Neural progenitor cell (in vitro differentiated cells): ENCODE measurements at regions not wholly inside any gene's neighbourhood (a gene's known extent, or its start where the extent isn't known, plus 50 kb on each side); places are given as distances from the start of the nearest gene placed in this dataset.

Experiments
- DNase-seq: peaks from one replicate; pipeline ENCODE4 v3.0.0-alpha.2; 2016; ENCODE audit warnings: low spot score
- H2AFZ ChIP-seq: fragments of 200-600 bp; sonication (generic); replicated peaks from 2 replicates; pipeline ENCODE4 v1.6.1; 2016; ENCODE audit warnings: antibody characterized with exemption
- H3F3A ChIP-seq: fragments of 200-600 bp; sonication (generic); 2 replicates; pipeline ENCODE4 v1.6.1; 2016; ENCODE audit warnings: antibody characterized with exemption, low read depth
- H3K27ac ChIP-seq: fragments of 200-600 bp; sonication (generic); 2 replicates; pipeline ENCODE4 v1.5.1; 2016; ENCODE audit warnings: mild to moderate bottlenecking
- H3K27me3 ChIP-seq: fragments of 200-600 bp; sonication (generic); 2 replicates; pipeline ENCODE4 v1.6.1; 2016; ENCODE audit warnings: mild to moderate bottlenecking, moderate library complexity
- H3K36me3 ChIP-seq: fragments of 200-600 bp; sonication (generic); 2 replicates; pipeline ENCODE4 v1.5.1; 2016
- H3K4me1 ChIP-seq: fragments of 200-600 bp; sonication (generic); 2 replicates; pipeline ENCODE4 v1.6.1; 2016; ENCODE audit warnings: mixed run types
- H3K4me2 ChIP-seq: fragments of 200-600 bp; sonication (generic); 2 replicates; pipeline ENCODE4 v1.6.1; 2016
- H3K4me3 ChIP-seq: fragments of 200-600 bp; sonication (generic); 2 replicates; pipeline ENCODE4 v1.5.1; 2016
- H3K79me2 ChIP-seq: fragments of 200-600 bp; sonication (generic); 2 replicates; pipeline ENCODE4 v1.6.1; 2016; ENCODE audit warnings: low read depth
- H3K9ac ChIP-seq: fragments of 200-600 bp; sonication (generic); 2 replicates; pipeline ENCODE4 v1.6.1; 2016
- H3K9me3 ChIP-seq: fragments of 200-600 bp; sonication (generic); 2 replicates; pipeline ENCODE4 v1.5.1; 2016; ENCODE audit warnings: low read depth
- H4K20me1 ChIP-seq: fragments of 200-600 bp; sonication (generic); 2 replicates; pipeline ENCODE4 v1.6.1; 2016; ENCODE audit warnings: low read depth
- H3K27ac Mint-ChIP-seq: 3 replicates; pipeline ENCODE4 v1.8.0; 2021; ENCODE audit warnings: mixed read lengths
- H3K27me3 Mint-ChIP-seq: 2 replicates; pipeline ENCODE4 v1.8.0; 2022; ENCODE audit warnings: low read depth, mild to moderate bottlenecking, inconsistent platforms, moderate library complexity, mixed read lengths; ENCODE audit not compliant: insufficient read depth
- H3K36me3 Mint-ChIP-seq: 3 replicates; pipeline ENCODE4 v1.8.0; 2021; ENCODE audit warnings: mixed read lengths
- H3K4me1 Mint-ChIP-seq: 3 replicates; pipeline ENCODE4 v1.8.0; 2021; ENCODE audit warnings: mixed read lengths
- H3K4me3 Mint-ChIP-seq: 3 replicates; pipeline ENCODE4 v1.8.0; 2021; ENCODE audit warnings: mild to moderate bottlenecking, moderate library complexity, mixed read lengths
- H3K9me3 Mint-ChIP-seq: 3 replicates; pipeline ENCODE4 v1.8.0; 2020; ENCODE audit warnings: mixed read lengths
- CTCF ChIP-seq: fragments of 200-600 bp; sonication (generic); IDR thresholded peaks from 2 replicates; pipeline ENCODE4 v1.5.1; 2017; ENCODE audit warnings: antibody characterized with exemption, mild to moderate bottlenecking
- EZH2 ChIP-seq: fragments of 200-600 bp; sonication (generic); IDR thresholded peaks from 2 replicates; pipeline ENCODE4 v1.6.1; 2017; ENCODE audit warnings: antibody characterized with exemption, mild to moderate bottlenecking, moderate library complexity
- EZH2phosphoT487 ChIP-seq: fragments of 200-600 bp; sonication (generic); IDR thresholded peaks from 2 replicates; pipeline ENCODE4 v1.6.1; 2017; ENCODE audit warnings: antibody characterized with exemption

GRCh38 chrX:42955349-42955748 lies 177.4 kb upstream of the PPP1R2C start:
- H3K36me3 ChIP-seq: no peaks in the 10 kb centered on the region
- no peaks in the 10 kb centered on the region for H4K20me1 ChIP-seq
- H3K9me3 ChIP-seq: no peaks in the 10 kb centered on the region
- Mint-ChIP-seq H3K9me3 (no peaks in the 10 kb centered on the region), H3K27me3 (no peaks in the 10 kb centered on the region), H3K36me3 (no peaks in the 10 kb centered on the region), H3K27ac (no peak overlapping the region), H3K4me1 (no peaks in the 10 kb centered on the region), H3K4me3 (no peak overlapping the region)
- no peak for TF ChIP-seq EZH2phosphoT487
- TF ChIP-seq CTCF: no peak
- no peak for TF ChIP-seq EZH2
- H3K9ac ChIP-seq: no peak overlapping the region
- no peak overlapping the region for H3K27ac ChIP-seq
- H2AFZ ChIP-seq: no peak overlapping the region
- H3K27me3 ChIP-seq: no peaks in the 10 kb centered on the region
- H3K79me2 ChIP-seq: no peaks in the 10 kb centered on the region
- DNase-seq: no peak
- H3K4me2 ChIP-seq: no peak overlapping the region
- H3K4me1 ChIP-seq: no peaks in the 10 kb centered on the region
- H3K4me3 ChIP-seq: no peak overlapping the region
- no peaks in the 10 kb centered on the region for H3F3A ChIP-seq

GRCh38 chrX:42967681-42968300 lies 189.8 kb upstream of the PPP1R2C start:
- H3K9me3 Mint-ChIP-seq: peaks cover 8% of the 10 kb centered on the region
- H3F3A ChIP-seq: no peaks in the 10 kb centered on the region
- TF ChIP-seq EZH2phosphoT487 (no peak), EZH2 (no peak)
- H3K4me2 ChIP-seq: no peak overlapping the region
- H3K79me2 ChIP-seq: no peaks in the 10 kb centered on the region
- no peak overlapping the region for H3K27ac Mint-ChIP-seq
- no peaks in the 10 kb centered on the region for H3K4me1 ChIP-seq
- no peak overlapping the region for H3K9ac ChIP-seq
- peaks cover 16% of the 10 kb centered on the region for H3K9me3 ChIP-seq
- peak overlapping the region; percentile 74 for H2AFZ ChIP-seq
- H4K20me1 ChIP-seq: no peaks in the 10 kb centered on the region
- no peak for DNase-seq
- no peaks in the 10 kb centered on the region for H3K27me3 ChIP-seq
- H3K27ac ChIP-seq: no peak overlapping the region
- peaks cover 11% of the 10 kb centered on the region for H3K36me3 ChIP-seq
- H3K4me1 Mint-ChIP-seq: no peaks in the 10 kb centered on the region
- no peak overlapping the region for H3K4me3 ChIP-seq
- H3K36me3 Mint-ChIP-seq: no peaks in the 10 kb centered on the region
- no peak overlapping the region for H3K4me3 Mint-ChIP-seq
- H3K27me3 Mint-ChIP-seq: no peaks in the 10 kb centered on the region

- Histone ChIP-seq H3K9ac (no peak overlapping the region), H3K36me3 (peaks cover 9% of the 10 kb centered on the region), H3K27me3 (no peaks in the 10 kb centered on the region), H3K4me1 (no peaks in the 10 kb centered on the region), H3K79me2 (no peaks in the 10 kb centered on the region), H3K4me3 (no peak overlapping the region), H2AFZ (no peak overlapping the region), H3K4me2 (no peak overlapping the region), H3K9me3 (peaks cover 16% of the 10 kb centered on the region), H4K20me1 (no peaks in the 10 kb centered on the region), H3K27ac (no peak overlapping the region), H3F3A (no peaks in the 10 kb centered on the region)
- no peaks in the 10 kb centered on the region for H3K4me1 Mint-ChIP-seq
- H3K9me3 Mint-ChIP-seq: peaks cover 15% of the 10 kb centered on the region
- TF ChIP-seq EZH2phosphoT487: no peak
- TF ChIP-seq EZH2: no peak
- TF ChIP-seq CTCF: no peak
- no peak for DNase-seq
- peaks cover 3% of the 10 kb centered on the region for H3K27me3 Mint-ChIP-seq
- no peaks in the 10 kb centered on the region for H3K36me3 Mint-ChIP-seq
- no peak overlapping the region for H3K4me3 Mint-ChIP-seq
- H3K27ac Mint-ChIP-seq: no peak overlapping the region
Observed at GRCh38 chrX:42973321-42973720, 195.4 kb upstream of the PPP1R2C start.

- H3K36me3 ChIP-seq: peaks cover 9% of the 10 kb centered on the region
- H3F3A ChIP-seq: no peaks in the 10 kb centered on the region
- Mint-ChIP-seq H3K4me1 (no peaks in the 10 kb centered on the region), H3K27me3 (peaks cover 3% of the 10 kb centered on the region), H3K4me3 (no peak overlapping the region), H3K27ac (no peak overlapping the region), H3K9me3 (peaks cover 14% of the 10 kb centered on the region), H3K36me3 (no peaks in the 10 kb centered on the region)
- H3K4me3 ChIP-seq: no peak overlapping the region
- H4K20me1 ChIP-seq: no peaks in the 10 kb centered on the region
- H3K4me1 ChIP-seq: no peaks in the 10 kb centered on the region
- no peaks in the 10 kb centered on the region for H3K27me3 ChIP-seq
- no peak overlapping the region for H3K9ac ChIP-seq
- no peak overlapping the region for H2AFZ ChIP-seq
- TF ChIP-seq CTCF: no peak
- no peak for TF ChIP-seq EZH2phosphoT487
- no peak for TF ChIP-seq EZH2
- H3K27ac ChIP-seq: no peak overlapping the region
- H3K4me2 ChIP-seq: no peak overlapping the region
- peaks cover 15% of the 10 kb centered on the region for H3K9me3 ChIP-seq
- no peak for DNase-seq
- H3K79me2 ChIP-seq: no peaks in the 10 kb centered on the region
Observed at GRCh38 chrX:42975906-42976305, 197.9 kb upstream of the PPP1R2C start.
